Osteoblast (primary cell): ENCODE measurements at regions not wholly inside any gene's neighbourhood (a gene's known extent, or its start where the extent isn't known, plus 50 kb on each side); places are given as distances from the start of the nearest gene placed in this dataset.

Experiments used
- DNase-seq: peaks from one replicate; pipeline ENCODE4 v3.0.0; 2011; ENCODE audit warnings: low spot score, mixed read lengths; ENCODE audit not compliant: insufficient read length; ENCODE audit errors: missing footprints
- H2AFZ ChIP-seq: 2 replicates; pipeline ENCODE4 v1.6.0; 2011; ENCODE audit warnings: mild to moderate bottlenecking, low read length
- H3K27ac ChIP-seq: 2 replicates; pipeline ENCODE4 v1.5.1; 2011; ENCODE audit warnings: mild to moderate bottlenecking, low read depth, low read length, moderate library complexity
- H3K27me3 ChIP-seq: 2 replicates; pipeline ENCODE4 v1.6.0; 2012; ENCODE audit warnings: mild to moderate bottlenecking, control low read depth, inconsistent platforms, low read length, moderate library complexity; ENCODE audit not compliant: insufficient read depth
- H3K36me3 ChIP-seq: 2 replicates; pipeline ENCODE4 v1.5.1; 2011; ENCODE audit warnings: mild to moderate bottlenecking, low read length, control low read depth, moderate library complexity; ENCODE audit not compliant: insufficient read depth
- H3K4me1 ChIP-seq: 2 replicates; pipeline ENCODE4 v1.5.1; 2011; ENCODE audit warnings: mild to moderate bottlenecking, low read length, control low read depth, moderate library complexity; ENCODE audit not compliant: insufficient read depth
- H3K4me2 ChIP-seq: 2 replicates; pipeline ENCODE4 v1.6.0; 2011; ENCODE audit warnings: mild to moderate bottlenecking, low read length; ENCODE audit not compliant: insufficient read depth
- H3K4me3 ChIP-seq: fragments of 200-600 bp; sonication (generic); 3 replicates; pipeline ENCODE4 v1.5.1; 2012; ENCODE audit warnings: mild to moderate bottlenecking, low read length, inconsistent platforms; ENCODE audit not compliant: insufficient read depth
- H3K79me2 ChIP-seq: 2 replicates; pipeline ENCODE4 v1.6.0; 2012; ENCODE audit warnings: mild to moderate bottlenecking, low read length, control low read depth, inconsistent platforms; ENCODE audit not compliant: insufficient read depth
- H3K9me3 ChIP-seq: 2 replicates; pipeline ENCODE4 v1.5.1; 2011; ENCODE audit warnings: low read depth, low read length, control low read depth
- H4K20me1 ChIP-seq: 2 replicates; pipeline ENCODE4 v1.6.0; 2012; ENCODE audit warnings: mild to moderate bottlenecking, low read length, control low read depth; ENCODE audit not compliant: insufficient read depth
- TF ChIP-seq, protein P1 (sequence below): IDR thresholded peaks from 2 replicates; pipeline ENCODE4 v1.5.1; 2011; ENCODE audit warnings: mild to moderate bottlenecking, low read depth, low read length, moderate library complexity; ENCODE audit errors: extremely low read depth

DNA sequence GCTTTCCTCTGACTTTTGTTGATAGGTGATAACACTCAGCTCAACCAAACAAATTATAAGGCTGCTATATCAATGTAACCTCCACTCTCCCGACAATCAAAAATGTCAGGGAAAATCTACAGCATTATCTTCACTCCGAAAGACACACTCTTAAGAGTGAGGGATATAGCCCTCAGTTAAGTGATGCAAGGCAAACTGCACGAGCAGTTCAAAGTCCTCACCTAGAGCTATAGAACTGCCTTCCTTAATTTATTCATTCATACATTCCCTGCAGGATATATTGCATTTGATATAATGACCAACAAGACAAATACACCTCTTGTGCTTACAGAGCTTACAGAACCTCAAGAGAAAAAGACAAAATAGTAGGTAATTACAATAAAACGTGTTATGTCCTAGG, 378.1 kb downstream of the ELAVL2 start:
- Histone ChIP-seq H3K36me3 (no peaks in the 10 kb centered on the region), H2AFZ (no peak overlapping the region), H3K79me2 (no peaks in the 10 kb centered on the region), H3K27me3 (no peaks in the 10 kb centered on the region), H4K20me1 (no peaks in the 10 kb centered on the region), H3K27ac (no peak overlapping the region), H3K4me1 (no peaks in the 10 kb centered on the region), H3K4me2 (no peak overlapping the region), H3K9me3 (peaks cover 4% of the 10 kb centered on the region), H3K4me3 (no peak overlapping the region)
- no peak for DNase-seq
- TF ChIP-seq, protein P1, sequence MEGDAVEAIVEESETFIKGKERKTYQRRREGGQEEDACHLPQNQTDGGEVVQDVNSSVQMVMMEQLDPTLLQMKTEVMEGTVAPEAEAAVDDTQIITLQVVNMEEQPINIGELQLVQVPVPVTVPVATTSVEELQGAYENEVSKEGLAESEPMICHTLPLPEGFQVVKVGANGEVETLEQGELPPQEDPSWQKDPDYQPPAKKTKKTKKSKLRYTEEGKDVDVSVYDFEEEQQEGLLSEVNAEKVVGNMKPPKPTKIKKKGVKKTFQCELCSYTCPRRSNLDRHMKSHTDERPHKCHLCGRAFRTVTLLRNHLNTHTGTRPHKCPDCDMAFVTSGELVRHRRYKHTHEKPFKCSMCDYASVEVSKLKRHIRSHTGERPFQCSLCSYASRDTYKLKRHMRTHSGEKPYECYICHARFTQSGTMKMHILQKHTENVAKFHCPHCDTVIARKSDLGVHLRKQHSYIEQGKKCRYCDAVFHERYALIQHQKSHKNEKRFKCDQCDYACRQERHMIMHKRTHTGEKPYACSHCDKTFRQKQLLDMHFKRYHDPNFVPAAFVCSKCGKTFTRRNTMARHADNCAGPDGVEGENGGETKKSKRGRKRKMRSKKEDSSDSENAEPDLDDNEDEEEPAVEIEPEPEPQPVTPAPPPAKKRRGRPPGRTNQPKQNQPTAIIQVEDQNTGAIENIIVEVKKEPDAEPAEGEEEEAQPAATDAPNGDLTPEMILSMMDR = no peak

DNA sequence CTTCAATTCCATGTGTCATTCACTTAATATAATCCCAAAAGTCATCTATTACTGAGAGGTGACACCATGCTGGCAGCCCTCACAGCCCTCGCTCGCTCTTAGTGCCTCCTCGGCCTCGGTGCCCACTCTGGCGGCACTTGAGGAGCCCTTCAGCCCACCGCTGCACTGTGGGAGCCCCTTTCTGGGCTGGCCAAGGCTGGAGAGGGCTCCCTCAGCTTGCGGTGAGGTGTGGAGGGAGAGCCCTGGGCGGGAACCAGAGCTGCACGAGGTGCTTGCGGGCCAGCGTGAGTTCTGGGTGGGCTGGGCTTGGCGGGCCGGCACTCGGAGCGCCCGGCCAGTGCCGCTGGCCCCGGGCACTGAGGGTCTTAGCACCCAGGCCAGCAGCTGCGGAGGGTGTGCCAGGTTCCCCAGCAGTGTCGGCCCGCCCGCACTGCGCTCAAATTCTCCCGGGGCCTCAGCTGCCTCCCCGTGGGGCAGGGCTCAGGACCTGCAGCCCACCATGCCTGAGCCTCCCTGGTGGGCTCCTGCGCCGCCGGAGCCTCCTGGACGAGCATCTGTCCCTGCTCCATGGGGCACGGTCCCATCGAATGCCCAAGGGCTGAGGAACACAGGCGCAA, 374.1 kb downstream of the ELAVL2 start:
- no peaks in the 10 kb centered on the region for H3K4me1 ChIP-seq
- no peaks in the 10 kb centered on the region for H3K27me3 ChIP-seq
- H3K9me3 ChIP-seq = no peaks in the 10 kb centered on the region
- no peaks in the 10 kb centered on the region for H4K20me1 ChIP-seq
- H3K36me3 ChIP-seq = no peaks in the 10 kb centered on the region
- no peak overlapping the region for H3K4me2 ChIP-seq
- TF ChIP-seq, protein P1 = no peak
- no peak overlapping the region for H3K4me3 ChIP-seq
- no peak overlapping the region for H2AFZ ChIP-seq
- no peaks in the 10 kb centered on the region for H3K79me2 ChIP-seq
- H3K27ac ChIP-seq = no peak overlapping the region
- DNase-seq = no peak

DNA sequence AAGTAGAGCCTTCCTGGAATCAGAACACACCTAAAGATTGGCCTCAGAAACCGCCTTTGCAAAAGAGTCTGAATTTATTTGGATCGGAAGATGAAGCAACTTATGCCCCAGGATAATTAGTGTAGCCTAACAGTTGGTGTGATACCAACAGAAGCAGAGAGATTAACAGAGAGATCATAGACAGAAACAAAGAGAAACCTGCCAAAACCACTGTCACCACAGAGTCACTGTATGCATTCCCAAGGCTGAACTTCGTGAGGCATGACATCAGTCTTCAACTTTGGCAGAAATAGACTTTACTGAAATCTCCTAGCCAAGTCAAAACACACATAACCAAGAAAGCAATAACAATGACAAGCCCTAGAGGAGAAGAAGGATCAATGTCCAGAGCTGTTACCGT, 361.8 kb downstream of the ELAVL2 start:
- H3K79me2 ChIP-seq = no peaks in the 10 kb centered on the region
- H3K27ac ChIP-seq = no peak overlapping the region
- DNase-seq = no peak
- no peaks in the 10 kb centered on the region for H3K36me3 ChIP-seq
- no peaks in the 10 kb centered on the region for H4K20me1 ChIP-seq
- no peak overlapping the region for H3K4me2 ChIP-seq
- no peaks in the 10 kb centered on the region for H3K4me1 ChIP-seq
- H3K9me3 ChIP-seq = no peaks in the 10 kb centered on the region
- TF ChIP-seq, protein P1 = no peak
- no peaks in the 10 kb centered on the region for H3K27me3 ChIP-seq
- H2AFZ ChIP-seq = no peak overlapping the region
- no peak overlapping the region for H3K4me3 ChIP-seq

DNA sequence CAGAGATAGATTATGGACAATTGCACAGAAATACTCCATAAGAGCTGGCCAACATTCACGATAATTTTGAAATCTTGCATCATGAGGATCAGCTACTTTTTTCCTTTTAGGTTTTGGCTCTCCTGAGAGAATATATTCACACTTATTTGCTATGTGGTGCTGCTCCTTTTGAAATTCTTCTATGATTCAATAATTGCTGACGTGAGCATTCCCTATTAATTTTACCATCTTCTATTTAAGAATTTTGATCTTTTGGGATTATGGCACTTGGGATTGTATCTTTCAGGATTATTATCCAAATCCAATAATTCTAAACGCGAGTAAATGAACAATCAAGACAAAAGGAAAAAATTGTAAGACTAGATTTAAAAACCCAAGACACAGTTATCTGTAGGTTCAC, 358.8 kb downstream of the ELAVL2 start:
- H3K4me3 ChIP-seq = no peak overlapping the region
- H3K27ac ChIP-seq = no peak overlapping the region
- H3K9me3 ChIP-seq = peaks cover 3% of the 10 kb centered on the region
- no peak for DNase-seq
- no peak overlapping the region for H3K4me2 ChIP-seq
- no peaks in the 10 kb centered on the region for H3K27me3 ChIP-seq
- H3K4me1 ChIP-seq = no peaks in the 10 kb centered on the region
- no peaks in the 10 kb centered on the region for H3K36me3 ChIP-seq
- TF ChIP-seq, protein P1 = no peak
- H3K79me2 ChIP-seq = no peaks in the 10 kb centered on the region
- no peaks in the 10 kb centered on the region for H4K20me1 ChIP-seq
- H2AFZ ChIP-seq = no peak overlapping the region
